NCI-H510A treated with DMSO at 0.1 percent for 48 hours (cell line): ENCODE measurements at regions not wholly inside any gene's neighbourhood (a gene's known extent, or its start where the extent isn't known, plus 50 kb on each side); places are given as distances from the start of the nearest gene placed in this dataset.

Experiments
- DNase-seq: peaks from one replicate; lab custom pipeline; 2025; lab: John Stamatoyannopoulos, UW

DNA sequence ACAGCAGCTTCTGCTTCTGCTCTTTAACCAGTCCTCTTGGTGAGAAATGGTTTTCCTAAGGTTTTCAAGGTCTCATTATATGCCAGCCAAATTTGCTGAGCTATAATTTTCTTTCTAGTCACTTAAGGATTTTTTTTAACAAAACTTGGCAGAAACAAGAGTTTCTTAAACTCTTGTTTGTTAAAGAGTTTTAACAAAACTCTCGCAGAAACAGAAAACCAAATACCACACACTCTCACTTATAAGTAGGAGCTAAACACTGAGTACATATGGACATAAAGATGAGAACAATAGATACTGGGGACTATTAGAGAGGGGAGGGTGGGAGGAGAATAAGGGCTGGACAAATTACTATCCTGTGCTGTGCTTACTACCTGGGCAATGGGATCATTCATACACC, 908.3 kb downstream of the TUSC7 start:
- DNase-seq: no peak

DNA sequence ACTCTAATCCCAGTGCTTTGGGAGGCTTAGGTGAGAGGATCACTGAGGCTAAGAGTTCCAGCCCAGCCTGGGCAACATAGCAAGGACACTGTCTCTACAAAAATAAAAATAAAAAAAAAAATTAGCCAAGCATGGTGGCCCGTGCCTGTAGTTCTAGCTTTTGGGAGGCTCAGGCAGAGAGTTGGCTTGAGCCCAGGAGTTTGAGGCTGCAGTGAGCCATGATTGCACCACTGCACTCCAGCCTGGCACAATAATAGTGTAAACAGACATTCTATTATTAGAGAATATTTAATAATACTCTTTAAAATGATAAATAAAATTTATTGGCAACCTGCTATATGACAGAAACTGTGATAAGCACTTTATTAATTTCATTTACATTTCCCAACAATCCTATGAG, 908.9 kb downstream of the TUSC7 start:
- DNase-seq: no peak

DNA sequence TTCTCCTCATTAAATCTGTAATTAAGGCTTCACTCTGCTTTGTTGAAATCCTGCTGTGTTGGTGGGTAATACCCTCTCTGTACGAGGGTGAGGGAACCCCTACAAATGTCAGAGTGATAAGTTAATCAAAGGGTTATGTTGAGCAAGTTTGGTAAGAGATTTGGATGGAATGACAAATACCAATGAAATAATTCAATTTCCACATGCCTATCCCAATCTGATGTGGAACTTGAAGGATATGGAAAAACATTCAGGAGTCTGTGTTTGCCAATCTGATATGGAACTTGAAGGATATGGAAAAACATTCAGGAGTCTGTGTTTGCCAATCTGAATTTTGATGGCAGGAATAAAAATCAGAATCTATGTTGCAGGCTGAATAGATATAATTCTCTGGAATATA, 910.2 kb downstream of the TUSC7 start:
- no peak for DNase-seq

DNA sequence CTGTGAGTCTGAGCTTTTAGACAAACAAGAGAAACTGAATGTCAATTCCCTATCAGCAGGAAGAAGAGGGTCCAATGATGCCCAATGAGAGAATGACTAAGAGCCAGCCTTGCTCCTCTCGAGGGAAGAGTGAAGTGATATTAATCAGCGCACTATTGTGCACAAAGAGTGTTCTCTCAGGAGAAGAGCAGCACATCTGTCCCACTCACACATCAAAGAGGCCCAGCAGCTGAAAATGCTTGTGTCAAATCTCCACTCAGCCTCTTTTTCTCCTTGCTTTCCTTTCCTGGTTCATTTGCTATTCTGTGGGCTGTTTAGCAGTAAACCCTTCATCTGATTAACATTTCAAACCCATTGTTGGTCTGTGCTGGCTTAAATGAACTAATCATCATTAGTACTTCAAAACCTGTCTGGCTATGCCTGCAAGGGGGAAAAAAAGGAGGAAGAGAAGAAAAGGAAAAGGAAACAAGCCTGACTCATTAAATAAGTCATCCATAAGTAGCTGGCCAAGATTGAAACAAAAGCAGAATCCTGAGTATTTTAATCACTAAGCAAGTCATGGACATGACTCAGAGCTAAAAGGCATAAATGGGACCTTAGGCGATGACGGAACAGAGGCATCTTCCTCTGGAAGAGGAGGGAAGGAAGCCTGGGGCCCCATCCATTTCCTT, 912.7 kb downstream of the TUSC7 start:
- peak; percentile 13 for DNase-seq

DNA sequence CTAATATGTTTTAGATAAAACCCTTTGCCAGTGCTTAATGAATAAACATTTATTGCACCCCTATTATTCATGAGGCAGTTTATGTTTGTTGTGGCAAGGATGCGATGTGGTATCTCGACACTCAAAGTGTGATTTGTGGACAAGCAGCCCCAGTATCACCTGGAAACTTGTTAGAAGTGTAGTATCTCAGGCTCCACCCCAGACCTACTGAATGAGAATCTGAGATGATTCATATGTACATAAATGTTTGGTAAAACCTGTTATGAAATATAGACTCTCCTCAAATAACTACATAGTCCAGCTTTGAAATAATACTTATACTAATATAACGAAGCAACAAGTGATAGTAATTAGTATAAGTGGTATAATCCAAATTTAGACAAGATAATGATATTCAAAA, 914.8 kb downstream of the TUSC7 start:
- no peak for DNase-seq

DNA sequence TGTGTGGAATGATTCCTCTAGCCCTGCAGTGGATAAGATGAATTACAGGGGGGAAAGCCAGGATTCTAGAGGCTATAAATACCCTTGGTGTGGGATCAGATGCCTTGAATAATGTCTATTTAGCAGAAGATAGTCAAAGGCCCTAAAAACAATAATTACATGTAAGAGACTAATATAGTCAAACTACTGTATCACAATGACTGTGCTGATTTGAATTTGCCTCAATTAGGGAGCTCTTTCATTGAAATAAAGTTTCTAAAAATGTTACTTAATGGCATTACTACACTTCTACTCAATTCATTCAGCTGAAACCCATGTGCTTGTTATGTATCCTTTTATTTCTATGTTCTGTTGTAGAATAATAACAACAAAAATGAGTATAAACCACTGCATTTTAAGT, 915.6 kb downstream of the TUSC7 start:
- no peak for DNase-seq

DNA sequence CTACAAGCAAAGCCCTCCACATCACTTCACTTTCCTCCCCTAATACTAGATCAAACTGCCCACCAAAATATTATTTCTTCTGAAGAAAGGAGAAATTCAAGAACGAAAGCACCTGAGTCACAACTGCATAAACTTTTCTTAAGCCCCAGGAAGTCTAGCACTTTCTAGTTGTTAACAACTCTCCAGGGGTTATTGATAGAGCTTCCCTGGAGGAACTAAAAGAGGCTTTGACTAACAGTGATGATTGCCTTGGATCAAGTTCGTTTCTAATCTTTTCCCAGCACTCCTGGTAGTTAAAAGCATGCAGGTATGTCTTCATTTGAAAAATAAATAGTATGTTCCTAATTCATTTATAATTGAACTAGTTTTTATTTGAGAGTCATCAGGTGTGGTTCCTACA, 917.0 kb downstream of the TUSC7 start:
- DNase-seq: no peak

DNA sequence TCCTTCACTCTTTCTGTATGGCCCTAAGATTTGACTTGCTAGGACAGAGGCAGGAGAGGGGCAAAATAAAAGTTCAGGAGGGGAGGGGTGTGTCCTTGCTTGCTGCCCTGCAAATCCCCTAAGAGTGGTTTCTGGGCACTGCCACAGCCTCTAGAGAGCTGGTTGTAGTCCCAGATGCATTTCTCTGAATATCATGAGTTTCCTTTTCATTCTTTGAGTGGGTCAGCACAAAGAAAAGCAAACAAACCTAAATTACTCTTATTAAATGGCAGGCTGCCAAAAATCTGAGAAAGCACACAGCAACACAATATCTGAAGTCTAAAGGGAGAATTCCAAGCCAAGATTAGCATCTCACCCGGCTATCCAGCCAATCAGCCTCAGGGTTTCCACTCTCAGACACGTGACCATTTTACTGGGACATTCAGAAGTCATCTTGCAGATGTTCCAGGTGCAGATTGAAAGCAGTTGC, 919.3 kb downstream of the TUSC7 start:
- DNase-seq: peak; percentile 95

DNA sequence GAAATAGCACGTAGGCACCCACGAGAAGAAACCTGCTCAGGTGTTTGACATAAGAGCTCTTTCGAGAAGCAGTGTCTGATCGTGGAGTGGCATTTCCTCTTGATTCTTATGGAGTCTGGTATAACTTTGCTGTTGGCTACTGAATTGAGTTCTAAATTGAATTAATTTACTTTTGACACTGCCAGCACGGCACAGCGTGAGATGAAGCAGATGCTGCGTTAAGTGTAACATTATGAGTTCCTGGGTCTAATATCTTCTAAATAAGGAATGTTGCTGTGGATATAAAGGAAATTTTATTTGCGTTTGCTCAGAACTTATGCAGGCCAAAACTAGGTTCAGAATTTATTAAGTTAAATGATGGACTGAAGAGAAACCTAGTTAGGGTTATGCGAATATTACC, 919.9 kb downstream of the TUSC7 start:
- no peak for DNase-seq

DNA sequence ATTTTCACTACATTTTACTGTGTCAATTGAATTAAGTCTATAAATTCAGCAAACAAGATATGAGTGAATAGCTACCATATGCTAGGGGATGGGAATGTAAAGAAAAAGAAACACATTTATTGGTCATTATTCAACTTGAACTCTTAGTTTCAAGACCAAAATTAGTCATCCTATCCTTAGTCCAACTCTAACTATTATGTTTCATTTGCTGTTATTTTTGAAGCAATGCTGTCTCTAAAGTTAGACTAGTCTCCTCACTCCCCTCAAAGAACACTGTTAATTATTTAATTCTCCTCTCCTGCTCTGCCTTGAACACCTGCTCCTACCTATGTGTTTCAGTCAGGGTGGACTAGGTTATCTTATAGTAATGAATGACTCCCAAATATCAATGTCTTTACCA, 920.9 kb downstream of the TUSC7 start:
- no peak for DNase-seq

DNA sequence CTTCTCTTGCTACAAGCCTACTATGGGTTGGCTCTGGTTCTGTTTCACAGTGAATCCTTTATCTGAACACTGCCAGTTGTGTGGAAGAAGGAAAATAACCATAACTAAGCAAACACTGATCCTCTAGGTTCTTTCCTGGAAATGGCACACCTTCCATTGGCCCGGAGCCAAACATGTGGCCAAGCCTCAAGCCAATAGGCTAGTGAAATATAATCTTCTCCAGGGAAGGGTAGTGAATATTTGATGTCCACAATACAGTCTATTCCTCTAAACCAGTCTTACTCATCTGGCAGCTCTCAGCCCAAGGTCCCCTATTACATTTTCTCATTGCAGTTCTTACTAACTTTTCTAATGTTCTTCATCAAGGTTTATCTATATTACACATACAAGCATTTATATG, 921.3 kb downstream of the TUSC7 start:
- DNase-seq: peak; percentile 78

DNA sequence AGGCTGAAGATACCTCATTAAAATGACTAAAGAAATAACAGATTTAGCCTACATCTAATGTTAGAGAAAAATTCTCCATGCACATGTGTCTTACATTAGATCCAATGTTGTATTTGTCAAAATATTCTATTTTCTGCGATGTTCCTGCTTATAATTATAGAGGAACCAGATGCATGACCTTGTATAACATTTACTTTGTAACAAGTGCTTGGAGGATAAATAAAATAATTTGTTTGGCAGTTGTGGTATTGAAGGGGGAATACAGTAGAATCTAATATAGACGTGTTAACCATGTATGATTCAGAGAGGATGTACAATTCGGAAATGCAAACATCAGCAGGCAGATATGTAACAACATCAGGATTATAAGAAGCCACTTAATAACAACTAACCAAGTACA, 922.2 kb downstream of the TUSC7 start:
- DNase-seq: no peak

DNA sequence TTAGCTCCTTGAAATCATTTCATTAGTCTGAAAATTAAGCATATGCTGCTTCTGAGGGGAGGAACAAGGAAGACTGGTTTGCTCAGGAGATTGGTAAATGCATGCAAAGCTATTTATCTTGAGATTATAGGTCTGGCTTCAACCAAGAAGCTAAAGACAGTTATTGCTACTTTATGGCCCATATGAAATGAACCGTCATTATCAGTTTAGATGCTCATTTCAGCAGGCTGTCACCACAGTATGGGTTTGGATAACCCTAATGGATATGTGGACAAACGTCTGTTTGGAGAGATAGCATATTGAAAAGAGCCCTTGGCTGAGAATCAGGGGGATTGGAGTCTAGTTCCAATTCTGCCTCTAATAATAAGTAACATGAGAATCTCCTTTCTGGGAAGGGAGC, 922.6 kb downstream of the TUSC7 start:
- DNase-seq: no peak

DNA sequence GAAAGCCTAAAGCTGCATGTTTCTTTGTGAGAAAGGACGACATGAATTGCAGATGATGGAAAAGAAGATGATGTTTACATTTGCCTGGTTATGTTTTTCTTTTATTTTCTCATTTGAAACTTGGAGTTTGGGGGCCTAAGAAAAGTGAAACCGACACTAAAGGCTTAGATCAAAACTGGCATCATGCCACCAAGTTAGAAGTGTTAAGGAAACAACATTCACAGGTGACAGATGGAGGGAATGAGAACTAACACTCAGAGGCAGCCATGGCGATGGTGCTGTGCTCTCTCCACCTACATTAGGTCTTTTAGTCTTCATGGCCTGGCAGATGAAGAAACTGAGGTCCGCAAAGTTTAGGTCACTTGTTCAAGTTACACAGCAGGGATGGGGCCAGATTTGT, 923.6 kb downstream of the TUSC7 start:
- peak; percentile 27 for DNase-seq

DNA sequence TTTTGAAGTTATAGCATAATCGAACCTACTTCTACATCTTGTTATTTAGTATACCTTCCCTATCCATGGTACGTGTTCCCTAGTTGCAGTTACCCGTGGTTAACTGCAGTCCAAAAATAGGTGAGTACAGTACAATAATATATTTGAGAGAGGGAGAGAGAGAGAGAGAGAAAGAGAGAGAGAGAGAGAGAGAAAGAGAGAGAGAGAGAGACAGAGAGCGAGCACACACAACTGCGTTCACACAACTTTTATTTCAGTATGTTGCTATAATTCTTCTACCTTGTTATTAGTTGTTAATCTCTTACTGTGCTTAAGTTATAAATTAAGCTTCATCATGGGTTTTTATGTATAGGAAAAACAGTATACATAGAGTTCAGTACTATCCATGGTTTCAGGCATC, 928.1 kb downstream of the TUSC7 start:
- DNase-seq: no peak

DNA sequence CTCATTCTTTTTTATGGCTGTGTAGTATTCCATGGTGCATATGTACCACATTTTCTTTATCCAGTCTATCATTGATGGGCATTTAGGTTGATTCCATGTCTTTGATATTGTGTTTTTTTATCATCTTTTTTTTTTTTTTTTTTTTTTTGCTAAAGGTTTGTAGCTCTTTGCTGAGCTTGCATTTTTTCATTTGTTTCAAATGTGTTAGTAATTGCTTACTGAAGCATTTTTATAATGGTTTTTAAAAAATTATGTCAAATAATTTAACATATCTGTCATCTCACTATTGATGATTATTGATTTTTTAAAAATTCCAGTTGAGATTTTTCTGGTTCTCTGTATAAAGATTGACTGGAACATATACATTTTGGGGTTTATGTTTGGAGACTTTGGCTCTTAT, 934.6 kb downstream of the TUSC7 start:
- DNase-seq: no peak

DNA sequence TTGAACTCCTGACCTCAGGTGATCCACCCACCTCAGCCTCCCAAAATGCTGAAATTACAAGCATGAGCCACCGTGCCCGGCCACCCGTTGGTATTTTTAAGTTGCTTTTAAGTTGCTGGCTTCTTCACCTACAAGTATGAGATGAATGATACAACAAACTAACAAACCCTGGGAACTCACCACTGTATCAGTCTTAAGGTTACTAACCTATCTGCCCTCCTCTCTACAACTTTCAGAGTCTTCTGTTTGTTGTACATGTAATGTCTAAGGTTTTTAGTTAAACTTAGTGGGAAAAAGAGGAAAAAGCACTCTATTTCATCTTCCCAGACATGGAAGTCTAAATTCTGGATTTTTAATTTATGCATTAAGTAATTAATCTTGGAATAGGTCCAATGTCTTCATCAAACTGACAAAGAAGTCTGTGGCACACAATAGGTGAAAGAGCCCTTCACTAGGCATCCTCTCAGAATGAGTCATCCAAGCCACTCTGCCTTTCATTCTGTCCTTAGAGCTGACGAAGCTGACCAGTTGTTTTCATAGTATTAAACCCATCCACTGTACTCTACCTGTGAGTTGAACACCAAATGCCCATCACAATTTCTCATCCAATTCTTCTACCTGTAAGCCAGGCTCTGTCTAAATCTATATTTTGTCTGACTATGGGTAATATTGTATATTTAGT, 936.1 kb downstream of the TUSC7 start:
- peak; percentile 27 for DNase-seq

DNA sequence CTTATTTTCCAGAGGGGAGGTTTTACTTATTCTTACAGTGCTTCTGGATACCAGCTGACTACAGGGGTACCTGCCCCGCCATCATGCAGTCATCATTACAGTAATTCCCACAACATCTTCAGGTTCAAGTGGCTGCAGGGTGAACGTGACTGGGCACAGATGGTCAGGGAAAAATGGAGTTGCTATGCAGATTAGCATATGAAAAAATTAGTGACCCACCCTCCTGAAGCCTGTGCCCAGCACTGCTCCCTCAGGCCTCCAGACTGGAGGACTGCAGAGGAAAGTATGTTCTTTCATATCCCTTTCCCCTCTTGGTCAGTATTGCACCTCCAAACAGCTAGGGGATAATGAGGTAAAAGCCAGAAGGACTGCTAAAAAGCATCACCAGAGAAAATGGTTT, 937.9 kb downstream of the TUSC7 start:
- DNase-seq: no peak

DNA sequence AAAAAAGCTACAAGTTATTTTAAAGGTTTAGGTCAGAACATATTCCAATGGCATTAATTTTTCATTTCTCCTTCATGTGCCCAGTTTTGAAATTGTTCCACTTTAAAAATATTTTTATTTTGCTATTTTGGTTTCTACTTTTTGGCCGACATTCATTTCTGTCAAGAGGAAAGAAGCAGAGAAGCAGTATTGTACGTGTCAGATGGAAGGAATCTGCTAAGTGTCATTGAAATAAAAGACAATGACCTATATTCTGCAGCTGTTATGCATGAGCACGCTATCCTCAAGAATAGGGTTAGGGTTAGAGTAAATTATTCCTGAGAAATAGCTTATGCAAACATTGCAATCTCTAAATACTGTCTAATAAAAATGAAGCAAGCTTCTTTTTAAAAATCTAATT, 941.7 kb downstream of the TUSC7 start:
- DNase-seq: no peak

DNA sequence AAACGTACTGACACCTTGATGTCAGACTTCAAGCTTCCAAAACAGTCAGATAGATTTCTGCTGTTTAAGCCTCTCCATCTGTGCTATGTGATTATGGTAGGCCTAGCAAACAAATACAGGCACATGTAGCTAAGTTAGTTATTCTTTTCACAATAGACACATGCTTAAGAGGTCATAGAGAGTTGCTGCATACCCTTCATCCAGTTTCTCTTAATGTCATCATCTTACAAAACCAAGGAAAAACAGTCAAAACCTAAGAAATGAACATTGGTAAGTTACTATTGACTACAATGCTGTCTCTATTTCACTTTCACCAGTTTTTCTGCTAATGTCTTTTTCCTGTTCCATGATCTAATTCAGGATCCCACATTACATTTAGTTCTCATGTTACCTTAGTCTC, 946.8 kb downstream of the TUSC7 start:
- DNase-seq: no peak

DNA sequence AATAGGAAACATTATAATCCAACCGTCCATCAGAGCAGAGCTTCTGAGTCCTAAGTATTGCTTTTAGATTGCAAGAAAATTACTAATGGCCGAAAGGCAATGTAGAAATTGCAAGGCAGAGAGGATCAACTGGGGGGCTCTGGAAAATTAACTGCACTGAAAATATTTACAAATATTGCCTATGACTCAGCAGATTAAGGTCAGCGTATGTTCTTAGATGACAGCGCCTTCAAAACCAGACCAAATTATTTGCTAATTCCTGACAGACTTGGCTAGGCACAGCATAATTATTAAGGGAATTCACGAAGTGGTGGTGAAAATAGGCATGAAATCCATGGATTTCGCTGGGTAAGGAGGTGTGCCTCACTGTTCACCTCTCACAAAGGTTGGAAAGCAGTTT, 947.7 kb downstream of the TUSC7 start:
- no peak for DNase-seq

DNA sequence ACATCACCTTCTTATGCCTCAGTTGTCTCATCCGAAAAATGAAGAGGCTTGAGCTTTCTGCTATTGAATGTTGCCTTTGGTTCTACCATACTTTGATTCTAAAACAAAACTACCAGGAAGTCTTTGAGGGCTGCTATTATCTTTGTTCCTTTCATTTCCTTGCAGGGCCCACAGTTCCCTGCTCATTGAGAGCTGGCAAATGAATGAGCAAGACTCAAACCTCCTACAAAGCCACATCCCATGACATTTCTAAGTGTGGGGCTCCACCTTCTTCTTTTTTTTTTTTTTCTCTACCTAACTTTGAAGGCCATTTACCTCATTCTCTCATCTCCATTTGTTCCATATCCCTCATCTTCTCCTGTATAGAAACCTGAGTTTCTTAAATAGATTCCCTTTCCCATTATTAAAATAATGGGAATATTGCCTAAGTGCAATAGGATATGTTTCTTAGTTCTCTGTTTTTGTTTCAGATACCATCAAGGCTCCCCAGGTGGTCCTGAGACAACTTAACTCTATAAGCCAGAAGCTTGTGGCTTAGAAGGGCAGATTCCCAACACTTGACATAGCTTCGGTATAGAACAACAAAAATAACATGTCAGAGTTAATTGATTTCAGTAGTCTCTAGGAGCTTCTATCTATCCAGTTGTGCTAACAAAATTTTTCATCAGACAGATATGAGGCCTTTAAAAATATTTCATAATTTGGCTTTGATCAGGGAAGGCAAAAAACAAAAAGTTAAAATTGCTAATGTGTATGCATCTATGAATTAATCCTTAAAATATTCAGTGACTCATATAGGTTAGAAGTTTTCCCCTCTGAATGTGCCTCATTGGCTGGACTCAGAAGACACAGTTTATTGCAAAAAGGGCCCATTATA, 951.6 kb downstream of the TUSC7 start:
- no peak for DNase-seq

DNA sequence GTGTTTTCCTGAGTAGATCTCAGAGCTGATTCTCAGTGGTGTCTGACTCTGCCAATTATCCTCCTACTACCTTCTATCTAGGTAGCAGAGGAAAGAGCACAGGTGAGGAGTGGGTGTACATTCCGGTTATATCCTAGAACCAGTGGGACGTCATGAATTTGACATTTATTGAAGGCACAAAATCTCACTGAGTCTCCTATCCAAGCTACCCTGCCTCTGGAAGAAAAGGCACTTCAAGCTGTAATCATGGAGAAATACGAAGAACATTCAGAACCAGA, 952.2 kb downstream of the TUSC7 start:
- no peak for DNase-seq
